SK-N-SH (cell line): ENCODE measurements at regions not wholly inside any gene's neighbourhood (a gene's known extent, or its start where the extent isn't known, plus 50 kb on each side); places are given as distances from the start of the nearest gene placed in this dataset.

ENCODE experiments used
- CTCF ChIA-PET: fragments of 300-600, 350-600 bp; formaldehyde crosslinking; extraction: SDS; loops from one replicate; lab custom pipeline; 2021; lab: Yijun Ruan, JAX
- POLR2A ChIA-PET: fragments of 350-600 bp; sonication (Branson Sonifier 250); formaldehyde crosslinking; extraction: SDS; loops from one replicate; lab custom pipeline; 2020; ENCODE audit warnings: antibody characterized with exemption, inconsistent platforms; lab: Yijun Ruan, JAX
- DNase-seq: peaks from one replicate; pipeline ENCODE4 v3.0.0; 2012
- H2AFZ ChIP-seq: fragments of 200-600 bp; sonication (generic); 2 replicates; pipeline ENCODE4 v1.8.1; 2016; ENCODE audit warnings: antibody characterized with exemption, mild to moderate bottlenecking, low read depth
- H3F3A ChIP-seq: fragments of 200-600 bp; sonication (generic); replicated peaks from 2 replicates; pipeline ENCODE3; 2016; ENCODE audit warnings: antibody characterized with exemption, mild to moderate bottlenecking; ENCODE audit not compliant: insufficient read depth
- H3K27ac ChIP-seq, 2 experiments: fragments of 200-500 bp in 1 of 2; fragments of 200-600 bp in 1 of 2; sonication (Bioruptor generic) in 1 of 2; sonication (generic), shearing (Covaris generic) in 1 of 2; 2 replicates each; pipeline versions ENCODE4 v1.5.1 to v1.6.1; 2014 to 2016; ENCODE audit warnings: low read depth in 2 of 2, inconsistent platforms in 1 of 2, low read length in 1 of 2, mild to moderate bottlenecking in 1 of 2, mixed read lengths in 1 of 2
- H3K27me3 ChIP-seq: fragments of 200-600 bp; sonication (generic), shearing (Covaris generic); 2 replicates; pipeline ENCODE4 v1.6.1; 2016; ENCODE audit warnings: mixed run types; ENCODE audit not compliant: insufficient read depth
- H3K36me3 ChIP-seq, 2 experiments: fragments of 200-500 bp in 1 of 2; fragments of 200-600 bp in 1 of 2; sonication (Bioruptor generic) in 1 of 2; sonication (generic) in 1 of 2; replicated peaks in 1 of 2; 2 replicates each; pipeline versions ENCODE3 to v1.5.1; 2014 to 2016; ENCODE audit warnings: low read length in 1 of 2, mild to moderate bottlenecking in 1 of 2; ENCODE audit not compliant: insufficient read depth in 2 of 2, control insufficient read depth in 1 of 2
- H3K4me1 ChIP-seq, 2 experiments: fragments of 200-500 bp in 1 of 2; fragments of 200-600 bp in 1 of 2; sonication (Bioruptor generic) in 1 of 2; sonication (generic), shearing (Covaris generic) in 1 of 2; 2 replicates each; pipeline versions ENCODE4 v1.5.1 to v1.6.1; 2014 to 2016; ENCODE audit warnings: low read depth in 1 of 2, low read length in 1 of 2, mixed run types in 1 of 2; ENCODE audit not compliant: insufficient read depth in 2 of 2, control insufficient read depth in 1 of 2
- H3K4me2 ChIP-seq: fragments of 200-600 bp; sonication (generic), shearing (Covaris generic); 2 replicates; pipeline ENCODE4 v1.6.1; 2017; ENCODE audit warnings: mixed run types
- H3K4me3 ChIP-seq, 2 experiments: fragments of 200-500 bp in 1 of 2; fragments of 200-600 bp in 1 of 2; sonication (Bioruptor generic) in 1 of 2; sonication (generic), shearing (Covaris generic) in 1 of 2; 2 replicates each; pipeline versions ENCODE4 v1.5.1 to v1.8.1; 2014 to 2016; ENCODE audit warnings: low read depth in 2 of 2, inconsistent platforms in 1 of 2, low read length in 1 of 2, mild to moderate bottlenecking in 1 of 2, mixed read lengths in 1 of 2, moderate library complexity in 1 of 2
- H3K79me2 ChIP-seq: fragments of 200-600 bp; sonication (generic); 2 replicates; pipeline ENCODE4 v1.8.1; 2017; ENCODE audit warnings: mild to moderate bottlenecking; ENCODE audit not compliant: insufficient read depth
- H3K9ac ChIP-seq: fragments of 200-600 bp; sonication (generic); 2 replicates; pipeline ENCODE4 v1.6.1; 2017; ENCODE audit warnings: mixed run types
- H3K9me2 ChIP-seq: fragments of 200-600 bp; sonication (generic); 2 replicates; pipeline ENCODE4 v1.6.1; 2017; ENCODE audit warnings: mixed run types
- H3K9me3 ChIP-seq: fragments of 200-600 bp; sonication (generic); 2 replicates; pipeline ENCODE4 v1.6.1; 2017; ENCODE audit warnings: mixed run types, mild to moderate bottlenecking, moderate library complexity
- H4K20me1 ChIP-seq: fragments of 200-600 bp; sonication (generic); 2 replicates; pipeline ENCODE4 v1.6.1; 2017; ENCODE audit warnings: mild to moderate bottlenecking, mixed run types; ENCODE audit not compliant: insufficient read depth
- CHD2 ChIP-seq: fragments of 150-350 bp; IDR thresholded peaks from 2 replicates; pipeline ENCODE4 v1.6.1; 2018; ENCODE audit warnings: low read length; ENCODE audit not compliant: partially characterized antibody
- MAX ChIP-seq: IDR thresholded peaks from 2 replicates; pipeline ENCODE4 v1.4.0; 2012; ENCODE audit warnings: low read depth
- MXI1 ChIP-seq: IDR thresholded peaks from 2 replicates; pipeline ENCODE4 v1.6.1; 2012; ENCODE audit warnings: mild to moderate bottlenecking, low read depth, low read length, improper control_type of control experiment
- NFIC ChIP-seq: IDR thresholded peaks from 2 replicates; pipeline ENCODE4 v1.4.0; 2012; ENCODE audit warnings: borderline replicate concordance
- REST ChIP-seq: IDR thresholded peaks from 2 replicates; pipeline ENCODE4 v1.6.1; 2012; ENCODE audit warnings: mild to moderate bottlenecking, low read depth, low read length, moderate library complexity
- RFX5 ChIP-seq: IDR thresholded peaks from 2 replicates; pipeline ENCODE4 v1.6.1; 2012; ENCODE audit warnings: mild to moderate bottlenecking, improper control_type of control experiment, low read length
- SIN3A ChIP-seq: IDR thresholded peaks from 2 replicates; pipeline ENCODE4 v1.6.1; 2012; ENCODE audit warnings: low read depth, mild to moderate bottlenecking, low read length, moderate library complexity, borderline replicate concordance
- SMC3 ChIP-seq: IDR thresholded peaks from 2 replicates; pipeline ENCODE4 v1.6.1; 2012; ENCODE audit warnings: low read depth, low read length, improper control_type of control experiment
- TAF1 ChIP-seq: IDR thresholded peaks from 2 replicates; pipeline ENCODE4 v1.6.1; 2012; ENCODE audit warnings: low read depth, mild to moderate bottlenecking, low read length, moderate library complexity, borderline replicate concordance
- USF1 ChIP-seq: IDR thresholded peaks from 2 replicates; pipeline ENCODE4 v1.4.0; 2012; ENCODE audit warnings: low read depth, borderline replicate concordance
- USF2 ChIP-seq: fragments of 150-350 bp; IDR thresholded peaks from 2 replicates; pipeline ENCODE4 v1.6.1; 2017; ENCODE audit warnings: antibody characterized with exemption, low read length, low read depth, borderline replicate concordance
- YY1 ChIP-seq: IDR thresholded peaks from 2 replicates; pipeline ENCODE4 v1.4.0; 2012; ENCODE audit warnings: low read depth, mild to moderate bottlenecking
- ZBTB33 ChIP-seq: IDR thresholded peaks from 2 replicates; pipeline ENCODE4 v1.4.0; 2012; ENCODE audit warnings: low read depth, borderline replicate concordance
- WGBS: methylation state at CpG from one replicate; pipeline ENCODE4 v1.1.6; 2017; ENCODE audit warnings: low lambda C conversion rate; 5-methylcytosine and 5-hydroxymethylcytosine counted together

- Histone ChIP-seq H3K79me2 (no peaks in the 10 kb centered on the region), H3K27ac (no peak overlapping the region), H3K4me3 (no peak overlapping the region), H4K20me1 (no peaks in the 10 kb centered on the region), H3K4me2 (no peak overlapping the region), H3K4me1 (no peaks in the 10 kb centered on the region), H3F3A (no peaks in the 10 kb centered on the region), H3K9me2 (no peaks in the 10 kb centered on the region), H2AFZ (no peak overlapping the region), H3K36me3 (no peaks in the 10 kb centered on the region), H3K9me3 (no peaks in the 10 kb centered on the region), H3K27me3 (no peaks in the 10 kb centered on the region), H3K9ac (no peak overlapping the region)
- no peak for DNase-seq
- 32% methylated on average over 3 of the region's 3 CpGs for WGBS
- TF ChIP-seq YY1: no peak
- TF ChIP-seq NFIC: no peak
- TF ChIP-seq TAF1: no peak
- no peak for TF ChIP-seq ZBTB33
- ChIA-PET CTCF (interaction anchor here (1.5 to 2.2 kb wide), 2 partner anchors 24 to 240 kb away, joined by 4 to 6 read pairs; no protein-coding TSS in a partner anchor), POLR2A (no interaction called here)
Measured at GRCh38 chr1:117308311-117308916, 58.8 kb upstream of the MAN1A2 start.

- no peaks in the 10 kb centered on the region for H4K20me1 ChIP-seq
- DNase-seq: no peak
- no peaks in the 10 kb centered on the region for H3K79me2 ChIP-seq
- H3F3A ChIP-seq: no peaks in the 10 kb centered on the region
- TF ChIP-seq MAX (no peak), USF1 (no peak), RFX5 (no peak), SMC3 (no peak), ZBTB33 (no peak), CHD2 (no peak), MXI1 (no peak), REST (no peak), SIN3A (no peak), USF2 (no peak)
- no peaks in the 10 kb centered on the region; a peak in 1 of 4 replicates for H3K4me1 ChIP-seq
- CTCF ChIA-PET: interaction anchor here (1.1 to 1.9 kb wide), 2 partner anchors 10 to 17 kb away, joined by 3 to 8 read pairs; no protein-coding TSS in a partner anchor
- H3K36me3 ChIP-seq: no peaks in the 10 kb centered on the region
- no peaks in the 10 kb centered on the region for H3K27me3 ChIP-seq
- POLR2A ChIA-PET: no interaction called here
- WGBS: 18% methylated on average over 1 of the region's 1 CpG
- H3K4me3 ChIP-seq: no peak overlapping the region
- H3K27ac ChIP-seq: no peak overlapping the region
- no peaks in the 10 kb centered on the region for H3K9me2 ChIP-seq
- no peak overlapping the region for H3K4me2 ChIP-seq
- no peak overlapping the region for H2AFZ ChIP-seq
- no peaks in the 10 kb centered on the region for H3K9me3 ChIP-seq
- no peak overlapping the region for H3K9ac ChIP-seq
Measured at GRCh38 chr1:117301901-117302300, 65.3 kb upstream of the MAN1A2 start.
